ENCODE measurements at regions not wholly inside any gene's neighbourhood (a gene's known extent, or its start where the extent isn't known, plus 50 kb on each side); places are given as distances from the start of the nearest gene placed in this dataset.

GRCh38 chr14:65904988-65905387, 492.5 kb downstream of the FUT8 start:
- no peaks in the 10 kb centered on the region for H3K4me1 ChIP-seq (ENCODE audit: control insufficient read depth, insufficient read depth, low read length, unreplicated experiment)
- no peaks in the 10 kb centered on the region for H3K36me3 ChIP-seq (ENCODE audit: insufficient read depth, low read length)
- no peaks in the 10 kb centered on the region for H3K27me3 ChIP-seq (ENCODE audit: insufficient read depth, low read length)
- no peaks in the 10 kb centered on the region for H3K79me2 ChIP-seq (ENCODE audit: control insufficient read depth, insufficient read depth, low read length, unreplicated experiment)
- H2AFZ ChIP-seq (ENCODE audit: low read length, unreplicated experiment) = no peak overlapping the region
- no peak overlapping the region for H3K27ac ChIP-seq (ENCODE audit: low read depth, low read length)
- H3K4me3 ChIP-seq (ENCODE audit: low read depth, low read length) = no peak overlapping the region

GRCh38 chr14:65906344-65906743, 493.8 kb downstream of the FUT8 start:
- no peaks in the 10 kb centered on the region for H3K27me3 ChIP-seq (ENCODE audit: insufficient read depth, low read length)

GRCh38 chr14:65906948-65907347, 494.4 kb downstream of the FUT8 start:
- H3K4me1 ChIP-seq (ENCODE audit: control insufficient read depth, insufficient read depth, low read length, unreplicated experiment) = no peaks in the 10 kb centered on the region
- no peak overlapping the region for H2AFZ ChIP-seq (ENCODE audit: low read length, unreplicated experiment)
- H3K27ac ChIP-seq (ENCODE audit: low read depth, low read length) = no peak overlapping the region

More at GRCh38 chr14:65906344-65906743, 493.8 kb downstream of the FUT8 start:
- no peak overlapping the region for H3K27ac ChIP-seq (ENCODE audit: low read depth, low read length)
- no peak overlapping the region for H2AFZ ChIP-seq (ENCODE audit: low read length, unreplicated experiment)
- H3K36me3 ChIP-seq (ENCODE audit: insufficient read depth, low read length) = no peaks in the 10 kb centered on the region
- H3K79me2 ChIP-seq (ENCODE audit: control insufficient read depth, insufficient read depth, low read length, unreplicated experiment) = no peaks in the 10 kb centered on the region
- no peak overlapping the region for H3K4me3 ChIP-seq (ENCODE audit: low read depth, low read length)
- no peaks in the 10 kb centered on the region for H3K4me1 ChIP-seq (ENCODE audit: control insufficient read depth, insufficient read depth, low read length, unreplicated experiment)

GRCh38 chr14:65910108-65910786, 497.7 kb downstream of the FUT8 start:
- Histone ChIP-seq H3K27ac (ENCODE audit: low read depth, low read length) (no peak overlapping the region), H3K4me3 (ENCODE audit: low read depth, low read length) (no peak overlapping the region), H3K36me3 (ENCODE audit: insufficient read depth, low read length) (no peaks in the 10 kb centered on the region), H2AFZ (ENCODE audit: low read length, unreplicated experiment) (no peak overlapping the region), H3K79me2 (ENCODE audit: control insufficient read depth, insufficient read depth, low read length, unreplicated experiment) (no peaks in the 10 kb centered on the region), H3K27me3 (ENCODE audit: insufficient read depth, low read length) (peaks cover 15% of the 10 kb centered on the region; the same call in 1 of the 2 replicates), H3K4me1 (ENCODE audit: control insufficient read depth, insufficient read depth, low read length, unreplicated experiment) (no peaks in the 10 kb centered on the region)

More at GRCh38 chr14:65906948-65907347, 494.4 kb downstream of the FUT8 start:
- H3K27me3 ChIP-seq (ENCODE audit: insufficient read depth, low read length) = no peaks in the 10 kb centered on the region
- H3K36me3 ChIP-seq (ENCODE audit: insufficient read depth, low read length) = no peaks in the 10 kb centered on the region
- H3K79me2 ChIP-seq (ENCODE audit: control insufficient read depth, insufficient read depth, low read length, unreplicated experiment) = no peaks in the 10 kb centered on the region
- H3K4me3 ChIP-seq (ENCODE audit: low read depth, low read length) = no peak overlapping the region

GRCh38 chr14:65915125-65915524, 502.6 kb downstream of the FUT8 start:
- peaks cover 15% of the 10 kb centered on the region; the same call in 1 of the 2 replicates for H3K27me3 ChIP-seq (ENCODE audit: insufficient read depth, low read length)
- no peak overlapping the region for H3K4me3 ChIP-seq (ENCODE audit: low read depth, low read length)
- H2AFZ ChIP-seq (ENCODE audit: low read length, unreplicated experiment) = no peak overlapping the region
- no peak overlapping the region for H3K27ac ChIP-seq (ENCODE audit: low read depth, low read length)
- H3K4me1 ChIP-seq (ENCODE audit: control insufficient read depth, insufficient read depth, low read length, unreplicated experiment) = no peaks in the 10 kb centered on the region
- H3K36me3 ChIP-seq (ENCODE audit: insufficient read depth, low read length) = no peaks in the 10 kb centered on the region
- no peaks in the 10 kb centered on the region for H3K79me2 ChIP-seq (ENCODE audit: control insufficient read depth, insufficient read depth, low read length, unreplicated experiment)

- Histone ChIP-seq H3K79me2 (ENCODE audit: control insufficient read depth, insufficient read depth, low read length, unreplicated experiment) (no peaks in the 10 kb centered on the region), H2AFZ (ENCODE audit: low read length, unreplicated experiment) (no peak overlapping the region), H3K4me3 (ENCODE audit: low read depth, low read length) (no peak overlapping the region), H3K4me1 (ENCODE audit: control insufficient read depth, insufficient read depth, low read length, unreplicated experiment) (no peaks in the 10 kb centered on the region), H3K27me3 (ENCODE audit: insufficient read depth, low read length) (peaks cover 15% of the 10 kb centered on the region; the same call in 1 of the 2 replicates), H3K27ac (ENCODE audit: low read depth, low read length) (no peak overlapping the region), H3K36me3 (ENCODE audit: insufficient read depth, low read length) (no peaks in the 10 kb centered on the region)
Measured at GRCh38 chr14:65916055-65916454, 503.5 kb downstream of the FUT8 start.

GRCh38 chr14:65920996-65921395, 508.5 kb downstream of the FUT8 start:
- Histone ChIP-seq H3K79me2 (ENCODE audit: control insufficient read depth, insufficient read depth, low read length, unreplicated experiment) (no peaks in the 10 kb centered on the region), H3K27ac (ENCODE audit: low read depth, low read length) (no peak overlapping the region), H3K4me3 (ENCODE audit: low read depth, low read length) (no peak overlapping the region), H3K4me1 (ENCODE audit: control insufficient read depth, insufficient read depth, low read length, unreplicated experiment) (no peaks in the 10 kb centered on the region), H2AFZ (ENCODE audit: low read length, unreplicated experiment) (no peak overlapping the region), H3K36me3 (ENCODE audit: insufficient read depth, low read length) (no peaks in the 10 kb centered on the region), H3K27me3 (ENCODE audit: insufficient read depth, low read length) (peaks cover 7% of the 10 kb centered on the region; the same call in 1 of the 2 replicates)

- H3K4me3 ChIP-seq (ENCODE audit: low read depth, low read length) = no peak overlapping the region
- H3K36me3 ChIP-seq (ENCODE audit: insufficient read depth, low read length) = no peaks in the 10 kb centered on the region
- H3K4me1 ChIP-seq (ENCODE audit: control insufficient read depth, insufficient read depth, low read length, unreplicated experiment) = no peaks in the 10 kb centered on the region
- no peaks in the 10 kb centered on the region for H3K79me2 ChIP-seq (ENCODE audit: control insufficient read depth, insufficient read depth, low read length, unreplicated experiment)
- H3K27ac ChIP-seq (ENCODE audit: low read depth, low read length) = no peak overlapping the region
- peaks cover 18% of the 10 kb centered on the region; the same call in 1 of the 2 replicates for H3K27me3 ChIP-seq (ENCODE audit: insufficient read depth, low read length)
- no peak overlapping the region for H2AFZ ChIP-seq (ENCODE audit: low read length, unreplicated experiment)
Measured at GRCh38 chr14:65922142-65922541, 509.6 kb downstream of the FUT8 start.

GRCh38 chr14:65926504-65926903, 514.0 kb downstream of the FUT8 start:
- H3K79me2 ChIP-seq (ENCODE audit: control insufficient read depth, insufficient read depth, low read length, unreplicated experiment) = no peaks in the 10 kb centered on the region
- H2AFZ ChIP-seq (ENCODE audit: low read length, unreplicated experiment) = no peak overlapping the region
- H3K4me1 ChIP-seq (ENCODE audit: control insufficient read depth, insufficient read depth, low read length, unreplicated experiment) = no peaks in the 10 kb centered on the region
- no peak overlapping the region for H3K27ac ChIP-seq (ENCODE audit: low read depth, low read length)
- H3K36me3 ChIP-seq (ENCODE audit: insufficient read depth, low read length) = no peaks in the 10 kb centered on the region
- peaks cover 46% of the 10 kb centered on the region for H3K27me3 ChIP-seq (ENCODE audit: insufficient read depth, low read length)
- H3K4me3 ChIP-seq (ENCODE audit: low read depth, low read length) = no peak overlapping the region

GRCh38 chr14:65926935-65927700, 514.6 kb downstream of the FUT8 start:
- H3K4me1 ChIP-seq (ENCODE audit: control insufficient read depth, insufficient read depth, low read length, unreplicated experiment) = no peaks in the 10 kb centered on the region
- H3K4me3 ChIP-seq (ENCODE audit: low read depth, low read length) = no peak overlapping the region
- no peak overlapping the region for H3K27ac ChIP-seq (ENCODE audit: low read depth, low read length)
- H3K27me3 ChIP-seq (ENCODE audit: insufficient read depth, low read length) = peaks cover 46% of the 10 kb centered on the region
- no peaks in the 10 kb centered on the region for H3K36me3 ChIP-seq (ENCODE audit: insufficient read depth, low read length)
- H2AFZ ChIP-seq (ENCODE audit: low read length, unreplicated experiment) = no peak overlapping the region
- H3K79me2 ChIP-seq (ENCODE audit: control insufficient read depth, insufficient read depth, low read length, unreplicated experiment) = no peaks in the 10 kb centered on the region

- Histone ChIP-seq H3K4me1 (ENCODE audit: control insufficient read depth, insufficient read depth, low read length, unreplicated experiment) (no peaks in the 10 kb centered on the region), H3K27me3 (ENCODE audit: insufficient read depth, low read length) (peaks cover 43% of the 10 kb centered on the region), H2AFZ (ENCODE audit: low read length, unreplicated experiment) (no peak overlapping the region), H3K4me3 (ENCODE audit: low read depth, low read length) (no peak overlapping the region), H3K27ac (ENCODE audit: low read depth, low read length) (no peak overlapping the region), H3K36me3 (ENCODE audit: insufficient read depth, low read length) (no peaks in the 10 kb centered on the region), H3K79me2 (ENCODE audit: control insufficient read depth, insufficient read depth, low read length, unreplicated experiment) (no peaks in the 10 kb centered on the region)
Measured at GRCh38 chr14:65927931-65928356, 515.4 kb downstream of the FUT8 start.

Data from ACC112 (cell line).